ENCODE measurements at regions not wholly inside any gene's neighbourhood (a gene's known extent, or its start where the extent isn't known, plus 50 kb on each side); places are given as distances from the start of the nearest gene placed in this dataset.

GRCh38 chrX:55163171-55163570 is 57.0 kb upstream of the PAGE5 start:
- TF ChIP-seq POLR2A (IDR thresholded peaks at IDR 0.05) (no peak), CTCF (IDR thresholded peaks at IDR 0.05) (no peak), EP300 (IDR thresholded peaks at IDR 0.05) (no peak)
